ENCODE measurements at regions not wholly inside any gene's neighbourhood (a gene's known extent, or its start where the extent isn't known, plus 50 kb on each side); places are given as distances from the start of the nearest gene placed in this dataset.

GRCh38 chr14:100955201-100955600, 51.7 kb upstream of the RTL1 start:
- DNase-seq = no peak

GRCh38 chr14:100962494-100962893, 59.0 kb upstream of the RTL1 start:
- no peak for DNase-seq

GRCh38 chr14:100965296-100965695, 61.8 kb upstream of the RTL1 start:
- DNase-seq = no peak

GRCh38 chr14:100967178-100967577, 63.7 kb upstream of the RTL1 start:
- DNase-seq = no peak

- no peak for DNase-seq
Observed at GRCh38 chr14:100967930-100968329, 64.4 kb upstream of the RTL1 start.

GRCh38 chr14:100972118-100972897, 68.8 kb upstream of the RTL1 start:
- no peak for DNase-seq

- no peak for DNase-seq
Observed at GRCh38 chr14:100975671-100976070, 72.1 kb upstream of the RTL1 start.

- DNase-seq = no peak
Observed at GRCh38 chr14:100979079-100979478, 75.6 kb upstream of the RTL1 start.

- no peak for DNase-seq
Observed at GRCh38 chr14:100979780-100980179, 76.3 kb upstream of the RTL1 start.

- DNase-seq = no peak
Observed at GRCh38 chr14:100980823-100981222, 77.3 kb upstream of the RTL1 start.

GRCh38 chr14:100981809-100982208, 78.3 kb upstream of the RTL1 start:
- DNase-seq = no peak

GRCh38 chr14:100982353-100982752, 78.8 kb upstream of the RTL1 start:
- DNase-seq = no peak

GRCh38 chr14:100982762-100983161, 79.2 kb upstream of the RTL1 start:
- no peak for DNase-seq

- no peak for DNase-seq
Observed at GRCh38 chr14:100983710-100984109, 80.2 kb upstream of the RTL1 start.

GRCh38 chr14:100988011-100988410, 84.5 kb upstream of the RTL1 start:
- DNase-seq = no peak

- no peak for DNase-seq
Observed at GRCh38 chr14:100988411-100988900, 84.9 kb upstream of the RTL1 start.

GRCh38 chr14:100988956-100989355, 85.4 kb upstream of the RTL1 start:
- DNase-seq = no peak

GRCh38 chr14:100989924-100990323, 86.4 kb upstream of the RTL1 start:
- no peak for DNase-seq

- no peak for DNase-seq
Observed at GRCh38 chr14:100994082-100994481, 90.6 kb upstream of the RTL1 start.

GRCh38 chr14:100994756-100995330, 91.3 kb upstream of the RTL1 start:
- DNase-seq = no peak

- DNase-seq = no peak
Observed at GRCh38 chr14:101000711-101001250, 97.3 kb upstream of the RTL1 start.

GRCh38 chr14:101001311-101002069, 98.0 kb upstream of the RTL1 start:
- no peak for DNase-seq

- no peak for DNase-seq
Observed at GRCh38 chr14:101002738-101003137, 99.2 kb upstream of the RTL1 start.

- DNase-seq = no peak
Observed at GRCh38 chr14:101004176-101004575, 100.7 kb upstream of the RTL1 start.
